AG08396 (cell line): ENCODE measurements at regions not wholly inside any gene's neighbourhood (a gene's known extent, or its start where the extent isn't known, plus 50 kb on each side); places are given as distances from the start of the nearest gene placed in this dataset.

Source experiments
- DNase-seq: peaks from one replicate; pipeline ENCODE4 v3.0.0; 2012; ENCODE audit warnings: low spot score, mixed read lengths

DNA sequence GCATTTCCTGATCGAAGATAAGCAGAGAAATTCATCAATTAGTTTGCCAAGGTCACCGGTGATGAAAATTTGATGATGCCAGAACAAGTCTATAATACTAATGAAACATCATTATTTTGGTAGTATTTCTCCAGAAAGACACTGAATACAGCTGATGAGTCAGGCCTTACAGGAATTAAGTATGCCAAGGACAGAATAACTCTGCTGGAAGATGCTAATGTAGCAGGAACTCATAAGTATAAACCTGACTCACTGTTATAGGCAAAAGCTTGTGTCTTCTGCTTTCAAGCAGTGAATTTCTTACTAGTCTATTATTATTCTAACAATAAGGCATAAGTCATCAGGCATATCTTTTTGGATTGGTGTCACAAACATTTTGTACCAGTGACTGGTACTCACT, 1825.1 kb upstream of the IGFBP7 start:
- DNase-seq = no peak

DNA sequence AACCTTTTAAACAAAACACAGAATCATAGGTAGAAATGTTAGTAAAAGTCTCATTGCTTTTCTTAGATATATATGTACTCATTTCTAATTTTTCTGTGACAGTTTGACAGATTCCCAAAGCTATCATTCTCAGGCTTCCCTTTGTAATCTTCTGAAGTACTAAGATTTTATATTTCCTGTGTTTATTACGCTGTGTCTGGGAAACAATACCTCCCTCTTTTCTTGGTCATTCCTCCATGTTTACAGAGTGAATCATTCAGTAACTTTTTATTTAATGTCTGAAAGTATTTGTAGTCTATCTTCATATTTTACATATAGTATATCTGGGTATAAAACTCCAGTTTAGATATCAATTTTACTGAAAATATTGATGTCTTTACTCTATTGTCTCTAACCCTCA, 1826.3 kb upstream of the IGFBP7 start:
- DNase-seq = no peak

DNA sequence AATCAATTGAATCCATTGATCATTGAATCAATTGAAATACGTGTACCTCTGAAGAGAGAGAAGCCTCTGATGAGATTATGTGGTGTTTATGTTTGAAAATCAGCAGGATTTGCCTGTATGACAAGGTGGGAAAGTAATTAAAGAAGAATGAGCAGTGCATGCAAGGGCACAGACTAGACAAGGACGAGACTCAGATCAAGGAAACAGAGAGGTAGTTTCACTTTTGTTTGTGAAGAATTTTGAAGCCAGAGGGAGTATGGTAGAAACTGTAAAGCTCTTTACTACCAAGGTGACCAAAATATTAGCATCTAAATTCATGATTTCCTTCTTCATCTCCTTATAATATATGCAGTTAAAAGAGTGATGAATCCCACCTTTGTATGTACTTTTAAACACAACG, 1830.0 kb upstream of the IGFBP7 start:
- DNase-seq = no peak

DNA sequence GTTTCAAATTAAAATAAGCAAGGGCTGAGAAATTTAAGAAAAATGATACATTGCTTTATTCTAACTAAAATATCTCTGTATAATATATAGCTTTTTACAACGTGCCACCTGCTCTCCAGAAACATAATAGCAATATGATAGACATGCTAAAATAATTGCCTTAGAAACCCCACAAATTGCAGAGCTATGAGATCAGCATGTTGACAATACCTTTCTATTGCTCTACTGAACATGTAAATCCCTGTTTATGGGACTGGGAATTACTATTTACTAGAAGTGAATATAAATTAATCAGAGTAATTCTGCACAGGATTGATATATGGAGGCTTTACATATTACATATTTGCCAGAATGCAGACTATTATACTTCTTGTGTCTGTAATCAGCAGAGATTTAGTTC, 1831.1 kb upstream of the IGFBP7 start:
- DNase-seq = no peak

DNA sequence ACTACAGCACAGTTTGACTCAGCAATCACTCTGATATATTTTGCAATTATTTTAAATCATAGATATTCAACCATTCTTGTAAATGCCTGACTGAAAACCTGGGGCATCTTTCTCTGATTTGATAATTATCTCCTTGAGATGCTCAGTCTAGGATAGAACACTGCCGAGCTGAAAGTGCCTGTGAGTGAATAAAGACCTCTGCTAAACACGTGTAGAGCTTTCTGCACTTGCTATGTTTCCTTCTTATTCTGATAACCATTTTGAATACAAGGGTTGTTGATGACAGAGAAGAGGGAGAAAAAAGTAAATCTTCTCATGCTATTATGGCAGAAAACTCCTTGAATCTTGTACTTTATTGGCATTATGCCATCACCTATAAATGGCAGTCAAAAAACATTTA, 1843.4 kb upstream of the IGFBP7 start:
- DNase-seq = no peak

DNA sequence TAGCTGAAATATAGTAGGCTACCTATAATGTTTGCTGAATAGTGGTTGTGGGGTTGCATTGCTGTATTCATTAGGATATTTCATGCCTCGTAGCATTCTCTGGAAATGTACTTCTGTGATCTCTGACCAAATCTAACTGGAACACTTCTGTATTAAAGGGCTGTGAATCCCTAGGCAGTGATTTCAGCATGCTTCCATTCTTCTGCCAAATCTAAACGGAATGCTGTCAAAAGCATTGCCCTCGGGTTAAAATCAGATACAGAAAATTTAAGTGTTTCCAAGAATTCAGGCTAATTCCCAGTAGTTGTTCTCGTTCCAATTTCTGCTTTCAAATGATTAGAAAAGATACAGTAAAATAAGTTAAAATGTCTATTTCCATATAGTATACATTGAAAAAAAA, 1847.5 kb upstream of the IGFBP7 start:
- DNase-seq = no peak

DNA sequence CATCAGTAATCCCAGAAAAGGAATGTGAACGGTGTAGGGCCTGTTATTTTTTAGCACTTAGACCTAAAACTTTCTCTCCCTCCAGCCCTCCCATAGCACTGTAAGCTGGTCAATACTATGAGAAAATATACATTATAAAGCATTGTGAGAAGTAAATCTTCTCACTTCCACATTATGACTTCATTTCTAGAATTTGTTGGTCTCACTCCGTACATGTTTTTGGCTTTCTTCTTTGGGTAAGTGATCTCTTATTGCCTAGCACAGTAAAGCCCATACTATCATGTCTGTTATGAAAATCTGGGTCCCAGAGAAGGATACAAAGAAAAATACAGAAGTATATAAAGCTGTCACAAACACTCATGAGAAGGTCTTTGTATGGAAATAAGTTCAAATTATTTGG, 1851.1 kb upstream of the IGFBP7 start:
- no peak for DNase-seq

DNA sequence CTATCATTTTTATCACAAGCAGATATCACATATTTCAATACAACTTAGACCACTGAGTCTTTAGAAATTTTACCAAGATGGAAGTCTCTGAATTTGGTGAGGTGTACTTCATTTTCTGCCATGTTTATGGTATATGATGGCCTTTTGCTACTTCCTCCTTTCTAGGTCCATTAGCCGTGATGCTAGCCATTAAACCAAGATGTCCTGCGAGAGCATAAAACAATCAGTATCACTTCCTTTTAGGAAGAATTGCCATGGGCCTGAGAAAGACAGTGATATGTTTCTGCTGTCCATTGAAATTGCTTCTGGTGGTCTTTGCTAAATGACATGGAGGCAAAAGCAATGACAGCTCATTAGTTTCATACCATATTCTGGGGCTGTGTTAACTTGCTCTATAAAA, 1851.7 kb upstream of the IGFBP7 start:
- DNase-seq = no peak

DNA sequence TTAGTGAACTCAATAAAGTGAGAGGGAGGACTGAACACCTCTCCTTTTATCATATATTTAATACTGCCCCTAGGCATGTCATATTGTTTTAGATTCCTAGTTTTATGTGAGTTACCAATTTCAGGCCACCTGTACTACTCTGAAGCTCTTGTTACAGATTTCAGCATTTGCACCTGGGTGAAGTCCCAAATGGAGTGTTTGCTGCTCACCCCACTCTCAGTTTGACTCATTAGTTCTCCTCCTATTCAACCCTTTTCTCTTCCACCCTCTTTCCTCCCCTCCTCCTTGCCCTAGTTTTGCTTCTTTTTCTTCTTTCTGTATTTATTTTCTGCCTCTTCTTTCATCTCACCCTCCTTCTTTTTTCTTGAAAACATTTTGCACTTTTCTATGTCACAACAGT, 1852.2 kb upstream of the IGFBP7 start:
- DNase-seq = no peak

DNA sequence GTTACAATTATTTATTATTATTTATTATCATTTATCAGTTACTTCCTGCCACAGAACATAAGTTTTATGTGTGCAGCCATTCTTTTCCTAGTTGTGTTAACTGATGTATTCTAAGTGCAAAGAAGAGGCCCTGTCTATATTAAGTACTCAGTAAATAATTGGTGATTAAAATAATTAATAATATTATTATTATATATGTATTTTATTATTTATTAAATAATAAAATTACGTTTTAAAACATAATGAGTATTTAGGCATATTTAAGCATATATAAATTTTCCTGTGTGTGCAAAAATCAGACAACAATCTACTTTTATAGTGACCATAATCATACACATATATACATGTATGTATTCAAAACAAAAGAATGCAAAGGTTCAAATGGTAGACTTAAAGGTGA, 1871.6 kb upstream of the IGFBP7 start:
- no peak for DNase-seq

DNA sequence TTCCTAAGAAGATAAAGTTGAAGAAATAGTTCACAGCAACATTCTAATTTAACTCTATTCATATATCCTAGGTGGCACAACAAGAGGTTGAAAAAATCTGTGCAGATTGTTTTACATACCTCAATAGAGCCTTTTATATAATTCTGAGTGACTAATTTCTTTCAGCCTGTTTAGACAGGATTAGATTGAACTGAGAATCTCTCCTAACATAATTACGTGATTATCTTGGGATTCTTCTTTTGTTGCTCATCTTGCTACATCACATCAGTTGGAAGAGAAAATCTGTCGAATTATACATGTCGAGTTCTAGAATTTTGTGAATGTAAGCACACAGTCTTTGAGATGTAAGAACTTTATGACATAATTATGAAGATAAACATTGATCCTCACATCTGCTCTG, 1873.7 kb upstream of the IGFBP7 start:
- no peak for DNase-seq

DNA sequence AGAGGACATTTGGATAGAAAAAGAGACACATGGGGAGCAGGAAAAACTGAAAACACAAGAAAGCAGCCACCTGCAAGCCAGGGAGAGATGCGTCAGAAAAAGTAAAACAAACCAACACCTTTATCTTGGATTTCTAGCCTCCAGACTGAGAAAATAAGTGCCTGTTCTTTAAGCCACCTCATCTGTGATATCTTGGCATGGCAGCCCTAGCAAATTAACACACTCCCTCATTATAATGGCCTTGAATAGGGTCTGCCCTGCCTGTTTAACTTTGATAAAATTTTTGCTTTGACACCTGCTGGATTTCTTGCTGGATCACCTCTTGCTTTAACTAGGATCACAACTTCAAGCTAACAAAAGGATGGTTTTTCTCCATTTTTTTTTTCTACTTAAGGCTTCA, 1892.0 kb upstream of the IGFBP7 start:
- DNase-seq = no peak

DNA sequence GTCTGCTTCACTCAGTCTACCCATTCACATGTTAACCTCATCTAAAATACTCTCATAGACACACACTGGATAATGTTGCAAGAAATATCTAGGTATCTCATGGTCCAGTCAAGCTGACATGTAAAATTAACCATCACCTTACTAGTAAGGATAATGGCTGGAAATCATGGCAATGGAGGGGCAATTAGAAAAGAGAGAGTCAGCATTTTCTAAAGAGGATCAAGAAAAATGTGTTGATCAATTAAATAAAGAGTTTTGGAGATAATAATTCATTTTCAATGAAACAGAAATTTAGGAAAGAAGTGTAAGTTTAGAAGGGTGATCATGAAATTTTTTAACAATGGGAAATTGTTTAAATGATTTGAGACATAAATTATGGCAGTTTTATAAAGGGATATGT, 1914.1 kb upstream of the IGFBP7 start:
- no peak for DNase-seq

DNA sequence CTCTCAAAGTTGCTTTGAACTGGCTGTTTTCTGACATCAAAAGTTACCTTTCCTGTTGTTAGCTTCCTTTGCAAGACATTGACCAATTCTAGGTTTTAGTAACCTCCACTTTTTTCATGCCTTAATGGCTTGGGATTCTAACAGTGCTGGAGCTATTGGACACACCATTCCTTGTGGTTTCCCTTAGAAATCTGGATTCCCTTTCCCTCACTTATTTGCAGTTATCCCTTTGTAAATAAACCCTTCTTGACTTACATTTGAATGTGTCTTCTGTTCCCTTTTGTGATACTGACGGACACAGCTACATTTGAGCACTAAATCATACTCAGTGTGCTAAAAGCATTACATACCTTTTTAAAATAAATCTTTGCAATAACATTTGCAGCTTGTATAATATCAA, 1927.6 kb upstream of the IGFBP7 start:
- DNase-seq = no peak

DNA sequence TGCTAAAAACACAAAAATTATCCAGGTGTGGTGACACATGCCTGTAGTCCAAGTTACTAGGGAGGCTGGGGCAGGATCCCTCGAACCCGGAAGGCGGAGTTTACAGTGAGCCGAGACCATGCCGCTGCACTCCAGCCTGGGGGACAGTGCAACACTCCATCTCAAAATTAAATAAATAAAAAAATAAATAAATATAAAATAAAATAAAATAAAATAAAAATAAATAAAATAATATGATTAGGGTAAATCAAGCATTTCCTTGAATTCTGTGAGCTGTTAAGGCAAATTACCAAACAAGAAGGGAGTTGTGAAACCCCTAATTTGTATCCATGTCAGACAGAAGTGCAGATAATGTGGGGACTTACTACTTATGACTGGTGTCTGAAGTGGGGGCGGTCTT, 1928.9 kb upstream of the IGFBP7 start:
- DNase-seq = no peak

DNA sequence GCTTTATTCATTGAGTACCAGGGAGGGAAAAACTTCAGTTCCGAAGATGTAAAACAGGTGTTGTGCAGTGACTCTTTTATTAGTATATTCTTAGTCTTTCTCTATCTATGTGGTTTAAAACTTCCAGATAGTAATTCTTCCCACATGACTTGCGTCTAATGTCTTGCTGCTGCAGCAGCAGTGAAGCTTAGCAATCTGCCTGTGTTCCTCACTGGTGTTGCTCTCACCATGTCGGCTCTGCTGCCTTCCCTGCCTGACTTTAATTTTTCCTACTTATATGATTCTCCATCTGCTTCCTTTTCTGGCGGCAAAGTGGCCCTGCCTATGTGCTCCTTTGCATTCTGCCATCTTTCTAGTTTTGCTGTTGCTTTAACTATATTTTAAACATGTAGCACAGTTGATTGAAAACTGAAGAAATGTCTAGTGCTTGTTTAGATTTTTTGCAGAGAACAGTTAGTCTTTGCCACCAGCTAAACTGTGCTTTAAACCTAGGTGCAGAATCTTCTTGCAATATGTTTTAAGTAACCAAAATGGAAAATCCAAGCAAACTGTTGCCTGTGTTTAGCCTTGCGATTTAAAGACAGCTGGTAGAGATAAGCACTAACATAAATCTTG, 1934.2 kb upstream of the IGFBP7 start:
- DNase-seq = no peak

DNA sequence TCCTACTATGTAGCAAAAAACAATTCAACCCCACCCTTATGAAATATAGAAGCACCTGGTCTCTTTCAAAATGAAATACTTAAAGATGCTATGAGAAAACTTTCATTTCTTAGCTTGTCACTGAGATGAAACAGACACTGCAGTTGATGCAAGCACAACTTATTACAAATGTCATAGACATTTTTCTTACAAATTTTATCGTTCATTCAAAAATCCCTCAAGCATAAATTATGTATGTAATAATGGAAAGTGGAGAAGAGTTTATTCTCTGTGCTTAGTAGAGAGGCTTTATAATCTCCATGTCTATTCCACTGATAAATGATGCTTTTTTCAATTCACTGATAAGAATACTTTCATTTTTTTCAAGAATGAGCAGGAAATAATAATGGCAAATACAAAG, 1943.9 kb upstream of the IGFBP7 start:
- DNase-seq = no peak

DNA sequence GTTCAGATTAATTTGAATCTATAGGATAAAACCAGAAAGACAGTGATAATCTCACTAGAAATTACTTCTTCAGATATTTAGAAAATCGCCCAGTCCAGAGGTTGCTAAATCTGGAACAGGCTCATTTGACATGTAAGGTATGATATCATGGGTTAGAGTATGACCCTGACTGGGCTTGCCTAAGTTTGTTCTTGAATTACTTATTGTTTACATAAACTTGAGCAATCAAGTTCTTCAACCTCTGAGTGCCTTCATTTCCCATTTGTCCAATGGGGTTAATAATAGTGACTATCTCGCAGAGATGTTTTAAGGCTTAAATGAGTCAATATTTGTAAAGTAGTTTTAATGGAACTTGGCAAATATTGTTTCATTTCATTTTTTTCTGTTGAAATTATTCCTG, 1947.6 kb upstream of the IGFBP7 start:
- DNase-seq = no peak

DNA sequence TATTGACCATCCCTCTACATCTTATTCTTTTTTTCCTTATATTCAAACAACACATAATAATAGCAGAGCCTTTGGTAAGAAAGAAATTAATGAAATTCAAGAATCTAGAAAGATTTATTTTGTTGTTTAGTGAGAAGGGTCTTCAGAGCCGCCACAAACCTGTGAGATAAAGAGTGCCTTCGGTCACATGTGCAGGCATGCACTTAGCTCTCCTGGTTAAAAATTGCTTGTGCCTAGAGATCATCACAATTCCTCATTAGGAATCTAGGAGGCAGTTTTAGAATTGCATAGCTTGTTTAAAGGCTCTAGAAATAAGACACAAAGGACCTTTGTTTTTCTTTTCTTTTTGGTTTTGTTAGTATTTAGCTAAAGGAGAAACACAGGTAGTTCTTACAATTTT, 1948.4 kb upstream of the IGFBP7 start:
- DNase-seq = no peak

DNA sequence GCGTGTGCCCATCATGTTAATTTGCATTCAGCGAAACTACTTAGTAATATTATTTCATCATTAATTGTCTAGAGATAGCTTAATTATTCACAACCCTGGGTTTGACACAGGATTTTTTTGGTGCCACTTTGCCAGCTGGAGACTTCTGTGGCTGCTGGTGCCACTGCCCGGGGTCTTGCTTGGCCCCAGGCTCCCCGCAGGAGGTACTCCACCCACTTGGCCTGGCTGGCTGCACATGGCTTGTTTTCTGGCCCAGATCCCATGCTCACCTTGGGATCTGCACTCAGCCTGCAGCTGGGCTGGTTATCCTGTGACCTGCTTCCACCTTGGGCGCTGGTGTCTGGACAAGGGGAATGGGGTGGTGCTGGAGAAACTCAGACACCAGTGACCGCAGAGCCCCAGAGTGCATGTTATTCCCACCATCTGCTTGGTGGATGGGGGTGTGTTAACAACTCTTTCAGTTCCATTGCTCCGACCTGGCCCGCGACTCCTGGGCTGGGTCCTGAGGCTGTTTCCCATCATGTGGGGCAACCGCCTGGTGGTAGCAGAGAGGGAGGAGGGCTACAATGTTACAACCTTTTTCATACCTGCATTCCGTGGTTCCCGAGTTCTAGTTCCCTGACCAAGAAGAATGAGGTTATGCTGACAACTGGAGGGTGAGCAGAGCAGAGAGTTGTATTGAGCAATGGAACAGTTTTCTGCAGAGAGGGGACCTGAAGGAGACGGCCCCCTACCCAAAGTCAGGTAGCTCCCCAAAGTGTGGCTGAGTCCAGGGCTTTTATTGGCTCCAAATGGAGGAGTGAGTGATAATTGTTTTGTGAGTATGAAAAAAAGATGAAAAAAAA, 1950.0 kb upstream of the IGFBP7 start:
- no peak for DNase-seq

DNA sequence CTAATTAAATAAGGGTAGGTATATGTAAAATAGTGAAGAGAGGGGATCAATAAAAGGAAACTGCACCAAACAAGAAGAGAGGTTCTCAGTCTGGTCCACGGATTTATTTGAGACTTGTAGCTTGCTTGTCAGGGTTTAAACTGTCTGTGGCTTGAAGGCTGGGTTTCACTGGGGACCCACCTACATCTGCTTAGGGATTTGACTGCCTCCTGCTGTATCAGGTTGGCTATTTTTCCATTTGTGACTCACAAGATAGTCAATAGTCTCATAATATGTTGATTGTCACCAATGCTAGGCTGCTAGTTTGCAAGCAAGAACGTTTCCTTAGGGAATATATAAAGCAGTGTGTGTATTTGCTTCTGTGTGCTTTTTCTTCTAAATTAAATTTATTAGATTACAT, 1950.7 kb upstream of the IGFBP7 start:
- DNase-seq = no peak

DNA sequence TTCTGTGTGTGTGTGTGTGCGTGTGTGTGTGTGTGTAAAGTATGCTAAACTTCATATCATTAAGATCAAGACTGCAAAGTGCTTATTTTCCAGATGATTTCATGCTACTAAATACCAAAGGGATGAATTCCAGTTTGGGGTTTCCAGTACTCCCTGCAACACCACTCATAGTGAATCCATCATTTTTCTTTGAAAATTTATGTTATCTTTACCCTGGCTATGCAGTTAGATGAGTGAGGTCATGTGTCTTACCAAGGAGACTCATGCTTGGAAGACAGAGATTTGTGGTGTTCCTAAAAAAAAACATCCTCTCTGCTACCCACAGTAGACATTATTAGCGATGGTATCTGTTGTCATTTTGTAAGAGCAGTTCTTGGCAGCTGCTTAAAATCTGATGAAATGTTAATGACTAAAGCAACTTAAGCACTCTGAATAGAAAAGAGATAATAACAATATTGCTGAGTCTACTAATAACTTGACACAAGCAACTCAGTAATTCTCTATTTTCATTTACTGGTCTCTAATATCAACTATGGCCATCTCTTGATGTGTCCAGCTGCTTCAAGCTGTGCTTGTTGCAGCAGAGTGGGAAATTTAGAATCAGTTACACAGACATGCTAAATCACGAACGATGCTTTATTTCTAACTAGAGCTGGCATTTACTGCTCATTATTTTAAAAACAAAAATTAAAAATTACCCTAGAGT, 1953.0 kb upstream of the IGFBP7 start:
- no peak for DNase-seq

DNA sequence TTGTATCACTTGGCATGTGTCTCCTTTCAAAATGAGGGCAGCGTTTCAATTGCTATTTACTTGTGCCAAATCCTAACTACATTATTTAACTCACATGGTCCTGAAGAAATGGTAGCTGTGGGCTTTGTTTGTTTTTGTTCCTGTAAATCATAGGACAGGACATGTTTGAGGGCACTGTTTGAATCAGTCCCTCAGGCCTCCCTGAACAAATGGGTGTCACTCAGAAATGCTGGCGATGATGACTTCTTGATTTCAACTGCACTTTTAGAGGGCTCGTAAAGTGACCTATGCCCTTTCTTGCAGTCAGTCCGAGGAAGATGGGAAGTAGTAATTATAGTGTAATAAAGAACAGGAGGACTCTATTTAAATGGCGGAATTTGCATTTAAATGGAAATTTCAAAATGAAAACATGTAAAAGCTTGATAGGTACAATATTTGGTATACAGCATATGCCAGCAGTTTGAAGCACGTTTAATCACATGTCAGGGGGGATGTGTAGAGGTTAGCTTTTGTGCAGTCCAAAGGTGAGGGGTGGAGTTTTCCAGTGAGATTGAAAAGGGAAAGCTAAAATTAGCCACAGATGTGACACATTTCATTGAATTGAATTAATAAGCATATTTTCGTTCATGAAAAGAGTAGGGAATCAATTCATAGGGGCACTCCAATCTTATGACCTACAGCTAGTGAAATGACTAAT, 1958.7 kb upstream of the IGFBP7 start:
- DNase-seq = no peak
